MCF 10A (cell line): ENCODE measurements at regions not wholly inside any gene's neighbourhood (a gene's known extent, or its start where the extent isn't known, plus 50 kb on each side); places are given as distances from the start of the nearest gene placed in this dataset.

Experiments used
- BruUV-seq: library from RNA; stranded (reverse); fragments of 400-500 nt; replicated peaks from 2 replicates; lab custom pipeline; 2021; lab: Mats Ljungman, UMichigan
- CTCF ChIA-PET: fragments of 300-600 bp; sonication (Branson Sonifier 250); formaldehyde crosslinking; extraction: SDS; loops from one replicate; lab custom pipeline; 2021; ENCODE audit warnings: antibody characterized with exemption, inconsistent platforms; lab: Yijun Ruan, JAX
- POLR2A ChIA-PET: fragments of 300-600, 350-650 bp; sonication (Branson Sonifier 250); formaldehyde crosslinking; extraction: SDS; loops from one replicate; lab custom pipeline; 2020; ENCODE audit warnings: antibody characterized with exemption, inconsistent platforms; lab: Yijun Ruan, JAX
- DNase-seq: peaks from one replicate; pipeline ENCODE4 v3.0.0-alpha.2; 2018; ENCODE audit not compliant: unreplicated experiment
- H3K27ac Mint-ChIP-seq: one replicate; pipeline ENCODE4 v1.8.0; 2022; ENCODE audit warnings: mild to moderate bottlenecking, low read depth, mixed read lengths; ENCODE audit not compliant: unreplicated experiment
- H3K27me3 Mint-ChIP-seq: one replicate; pipeline ENCODE4 v1.8.0; 2022; ENCODE audit warnings: mixed read lengths; ENCODE audit not compliant: insufficient read depth, unreplicated experiment
- H3K36me3 Mint-ChIP-seq: one replicate; pipeline ENCODE4 v1.8.0; 2022; ENCODE audit warnings: mild to moderate bottlenecking, moderate library complexity, mixed read lengths; ENCODE audit not compliant: insufficient read depth, unreplicated experiment
- H3K4me1 Mint-ChIP-seq: one replicate; pipeline ENCODE4 v1.8.0; 2022; ENCODE audit warnings: mixed read lengths; ENCODE audit not compliant: insufficient read depth, unreplicated experiment
- H3K4me3 Mint-ChIP-seq: one replicate; pipeline ENCODE4 v1.8.0; 2022; ENCODE audit warnings: mild to moderate bottlenecking, moderate library complexity, mixed read lengths; ENCODE audit not compliant: unreplicated experiment
- H3K9me3 Mint-ChIP-seq: one replicate; pipeline ENCODE4 v1.8.0; 2022; ENCODE audit warnings: mixed read lengths; ENCODE audit not compliant: unreplicated experiment
- intact Hi-C: fragments of 100-400 bp; cut with micrococcal nuclease; formaldehyde crosslinking; loops from 2 replicates; pipeline ENCODE4 v1.14.1; 2022
- TF ChIP-seq, protein P1 (sequence below): fragments of 200-600 bp; IDR thresholded peaks from one replicate; pipeline ENCODE4 v1.8.0; 2022; ENCODE audit warnings: antibody characterized with exemption, mild to moderate bottlenecking; ENCODE audit not compliant: unreplicated experiment

DNA sequence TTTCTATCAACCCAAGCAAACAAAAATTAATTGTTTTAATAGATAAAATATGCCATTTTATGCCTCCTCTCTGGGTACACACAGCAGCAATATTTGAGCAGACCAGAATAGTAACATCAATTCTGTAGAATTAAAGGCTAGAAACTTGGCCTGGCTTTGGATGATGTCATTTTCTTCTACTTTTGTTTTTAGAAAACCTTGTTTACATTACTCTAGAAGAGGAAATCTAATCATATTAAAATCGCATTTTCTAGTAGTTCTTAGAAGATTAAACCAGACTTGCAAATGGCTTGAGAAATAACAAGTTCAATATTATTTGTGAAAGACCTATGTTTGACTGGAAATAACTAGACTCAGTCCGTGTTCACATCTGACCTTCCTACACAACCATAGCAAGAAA is 102.3 kb upstream of the RFX8 start:
- BruUV-seq: no TSS peak
- no peak for DNase-seq
- H3K27ac Mint-ChIP-seq: no peak overlapping the region
- ChIA-PET CTCF (no interaction called here), POLR2A (interaction anchor here (1.0 kb wide), 1 partner anchor 8 kb away, joined by 3 read pairs; no protein-coding TSS in a partner anchor)
- H3K27me3 Mint-ChIP-seq: no peaks in the 10 kb centered on the region
- no peaks in the 10 kb centered on the region for H3K9me3 Mint-ChIP-seq
- intact Hi-C loops: no loop called here
- no peak overlapping the region for H3K4me3 Mint-ChIP-seq
- H3K4me1 Mint-ChIP-seq: peaks cover 1% of the 10 kb centered on the region
- TF ChIP-seq, protein P1, sequence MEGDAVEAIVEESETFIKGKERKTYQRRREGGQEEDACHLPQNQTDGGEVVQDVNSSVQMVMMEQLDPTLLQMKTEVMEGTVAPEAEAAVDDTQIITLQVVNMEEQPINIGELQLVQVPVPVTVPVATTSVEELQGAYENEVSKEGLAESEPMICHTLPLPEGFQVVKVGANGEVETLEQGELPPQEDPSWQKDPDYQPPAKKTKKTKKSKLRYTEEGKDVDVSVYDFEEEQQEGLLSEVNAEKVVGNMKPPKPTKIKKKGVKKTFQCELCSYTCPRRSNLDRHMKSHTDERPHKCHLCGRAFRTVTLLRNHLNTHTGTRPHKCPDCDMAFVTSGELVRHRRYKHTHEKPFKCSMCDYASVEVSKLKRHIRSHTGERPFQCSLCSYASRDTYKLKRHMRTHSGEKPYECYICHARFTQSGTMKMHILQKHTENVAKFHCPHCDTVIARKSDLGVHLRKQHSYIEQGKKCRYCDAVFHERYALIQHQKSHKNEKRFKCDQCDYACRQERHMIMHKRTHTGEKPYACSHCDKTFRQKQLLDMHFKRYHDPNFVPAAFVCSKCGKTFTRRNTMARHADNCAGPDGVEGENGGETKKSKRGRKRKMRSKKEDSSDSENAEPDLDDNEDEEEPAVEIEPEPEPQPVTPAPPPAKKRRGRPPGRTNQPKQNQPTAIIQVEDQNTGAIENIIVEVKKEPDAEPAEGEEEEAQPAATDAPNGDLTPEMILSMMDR: no peak
- H3K36me3 Mint-ChIP-seq: no peaks in the 10 kb centered on the region

DNA sequence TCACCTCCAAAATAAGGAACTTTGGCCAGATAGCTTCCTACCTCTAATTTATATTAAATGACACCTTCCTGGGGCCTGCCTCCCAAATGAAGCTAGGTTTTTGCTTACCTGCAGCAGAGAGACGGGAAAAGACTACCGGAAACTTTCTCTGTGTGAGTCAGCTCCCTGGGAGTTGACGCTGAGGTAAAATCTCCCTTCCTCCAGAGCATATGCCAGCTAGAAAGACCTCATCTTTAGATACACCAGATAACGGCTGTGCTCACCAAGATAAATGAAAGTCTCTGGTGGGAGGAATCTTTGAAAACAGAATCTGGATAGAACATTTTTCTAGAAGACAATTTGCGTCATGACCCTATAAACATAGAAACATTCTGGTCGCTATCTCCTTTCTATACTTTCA is 99.7 kb upstream of the RFX8 start:
- no peaks in the 10 kb centered on the region for H3K27me3 Mint-ChIP-seq
- peak; percentile 36 for DNase-seq
- POLR2A ChIA-PET: interaction anchor here (0.7 kb wide), 2 partner anchors 15 to 124 kb away, joined by 3 to 6 read pairs; no protein-coding TSS in a partner anchor
- BruUV-seq: no TSS peak
- no peak overlapping the region for H3K27ac Mint-ChIP-seq
- CTCF ChIA-PET: no interaction called here
- no peaks in the 10 kb centered on the region for H3K36me3 Mint-ChIP-seq
- intact Hi-C loops: no loop called here
- H3K9me3 Mint-ChIP-seq: no peaks in the 10 kb centered on the region
- H3K4me1 Mint-ChIP-seq: peaks cover 5% of the 10 kb centered on the region
- TF ChIP-seq, protein P1: no peak
- no peak overlapping the region for H3K4me3 Mint-ChIP-seq

DNA sequence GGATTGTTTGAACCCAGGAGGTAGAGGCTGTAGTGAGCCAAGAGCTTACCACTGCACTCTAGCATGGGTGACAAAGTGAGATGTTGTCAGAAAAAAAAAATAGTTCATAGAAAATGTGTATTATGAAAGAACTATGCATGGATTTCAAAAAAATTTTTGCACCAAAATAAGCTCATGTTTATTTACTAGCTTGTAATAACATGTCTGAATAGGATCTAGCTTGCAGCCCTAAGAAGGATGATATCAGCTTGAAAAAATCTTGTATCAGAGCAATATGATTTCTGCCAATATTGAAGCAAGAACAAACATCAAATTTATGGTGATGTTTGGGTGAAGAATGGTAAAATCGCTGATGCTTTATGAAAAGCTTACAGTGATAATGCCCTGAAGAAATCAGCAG is 97.0 kb upstream of the RFX8 start:
- Mint-ChIP-seq H3K27me3 (no peaks in the 10 kb centered on the region), H3K4me3 (no peak overlapping the region), H3K36me3 (no peaks in the 10 kb centered on the region), H3K9me3 (no peaks in the 10 kb centered on the region), H3K27ac (no peak overlapping the region), H3K4me1 (peaks cover 5% of the 10 kb centered on the region)
- CTCF ChIA-PET: interaction anchor here (0.6 to 1.0 kb wide), 3 partner anchors 50 to 259 kb away, joined by 3 read pairs; no protein-coding TSS in a partner anchor
- no peak for DNase-seq
- POLR2A ChIA-PET: interaction anchor here (0.7 to 1.0 kb wide), 2 partner anchors 58 to 250 kb away, joined by 3 read pairs; no protein-coding TSS in a partner anchor
- no TSS peak for BruUV-seq
- TF ChIP-seq, protein P1: no peak
- intact Hi-C loops: no loop called here

DNA sequence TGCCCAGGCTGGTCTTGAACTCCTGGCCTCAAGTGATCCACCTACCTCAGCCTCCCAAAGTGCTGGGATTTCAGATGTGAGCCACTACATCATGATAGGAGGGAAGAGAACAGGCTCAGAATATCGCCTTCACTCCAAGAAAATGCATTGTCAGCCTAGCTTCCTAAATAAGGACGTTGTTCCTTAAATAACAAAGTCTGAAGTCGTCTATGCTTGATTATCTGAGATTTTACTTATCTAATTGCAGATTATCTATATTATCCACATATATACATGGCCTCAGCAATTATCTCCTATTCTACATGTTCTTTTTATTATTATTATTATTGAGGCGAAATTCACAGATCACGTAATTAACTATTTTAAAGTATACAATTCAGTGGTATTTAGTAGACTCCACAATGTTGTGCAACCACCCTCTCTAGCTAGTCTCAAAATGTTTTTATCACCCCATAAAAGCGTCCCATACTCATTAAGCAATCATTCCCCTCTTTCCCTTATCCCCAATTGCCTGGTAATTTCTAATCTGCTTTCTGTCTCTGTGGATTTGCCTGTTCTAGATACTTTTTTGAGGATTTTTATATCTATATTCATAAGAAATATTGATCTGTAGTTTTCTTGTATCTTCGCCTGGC is 95.1 kb upstream of the RFX8 start:
- Mint-ChIP-seq H3K27me3 (peaks cover 11% of the 10 kb centered on the region), H3K36me3 (no peaks in the 10 kb centered on the region), H3K27ac (no peak overlapping the region), H3K4me1 (peaks cover 5% of the 10 kb centered on the region), H3K9me3 (no peaks in the 10 kb centered on the region), H3K4me3 (no peak overlapping the region)
- ChIA-PET POLR2A (no interaction called here), CTCF (no interaction called here)
- BruUV-seq: no TSS peak
- TF ChIP-seq, protein P1: no peak
- DNase-seq: no peak
- intact Hi-C loops: no loop called here
